Esophagus squamous epithelium (tissue), 5 donors: ENCODE measurements at regions not wholly inside any gene's neighbourhood (a gene's known extent, or its start where the extent isn't known, plus 50 kb on each side); places are given as distances from the start of the nearest gene placed in this dataset.

Experiments used
- DNase-seq: peaks from one replicate; lab custom pipeline; 2025; lab: John Stamatoyannopoulos, UW
- H3K27ac ChIP-seq, 4 donors: fragments of 200-600 bp; sonication (generic); one replicate each; pipeline ENCODE4 v1.5.1; 2016 to 2019; ENCODE audit warnings: mild to moderate bottlenecking in 1 of 4
- H3K27me3 ChIP-seq, 4 donors: fragments of 200-600 bp; sonication (generic); 1 replicate in 3 of 4; 2 replicates in 1 of 4; pipeline versions ENCODE4 v1.5.1 to v1.6.0; 2017 to 2021; ENCODE audit warnings: antibody characterized with exemption in 1 of 4
- H3K36me3 ChIP-seq, 3 donors: fragments of 200-600 bp; sonication (generic); one replicate each; pipeline ENCODE4 v1.5.1; 2016 to 2019
- H3K4me1 ChIP-seq, 3 donors: fragments of 200-600 bp; sonication (generic); one replicate each; pipeline ENCODE4 v1.5.1; 2017 to 2019
- H3K4me3 ChIP-seq, 4 donors: fragments of 200-600 bp; sonication (generic); 1 replicate in 3 of 4; 2 replicates in 1 of 4; pipeline ENCODE4 v1.5.1; 2016 to 2019; ENCODE audit warnings: mild to moderate bottlenecking in 2 of 4, moderate library complexity in 1 of 4
- H3K9me3 ChIP-seq, 3 donors: fragments of 200-600 bp; sonication (generic); one replicate each; pipeline ENCODE4 v1.5.1; 2016 to 2019
- POLR2A ChIP-seq, 4 donors: fragments of 450-650 bp; IDR thresholded peaks; one replicate each; pipeline ENCODE4 v1.6.1; 2017; ENCODE audit warnings: antibody characterized with exemption in 4 of 4, mild to moderate bottlenecking in 4 of 4, moderate library complexity in 3 of 4
- WGBS, 2 donors: methylation state at CpG; one replicate each; pipeline ENCODE4 v1.1.5; 2018; 5-methylcytosine and 5-hydroxymethylcytosine counted together
- intact Hi-C: fragments of 100-400 bp; cut with DNase I; formaldehyde crosslinking; loops from one replicate; pipeline ENCODE4 v1.15.0; 2022
- TF ChIP-seq, protein P1 (sequence below), 6 experiments: fragments of 450-650 bp in 4 of 6; fragments of 200-600 bp in 2 of 6; sonication (generic) in 2 of 6; IDR thresholded peaks; one replicate each; pipeline ENCODE4 v1.5.1; 2016 to 2019; ENCODE audit warnings: antibody characterized with exemption in 6 of 6, mild to moderate bottlenecking in 4 of 6, moderate library complexity in 4 of 6
- donor health status: DM: yes; HTN: yes; CAD: no.

DNA sequence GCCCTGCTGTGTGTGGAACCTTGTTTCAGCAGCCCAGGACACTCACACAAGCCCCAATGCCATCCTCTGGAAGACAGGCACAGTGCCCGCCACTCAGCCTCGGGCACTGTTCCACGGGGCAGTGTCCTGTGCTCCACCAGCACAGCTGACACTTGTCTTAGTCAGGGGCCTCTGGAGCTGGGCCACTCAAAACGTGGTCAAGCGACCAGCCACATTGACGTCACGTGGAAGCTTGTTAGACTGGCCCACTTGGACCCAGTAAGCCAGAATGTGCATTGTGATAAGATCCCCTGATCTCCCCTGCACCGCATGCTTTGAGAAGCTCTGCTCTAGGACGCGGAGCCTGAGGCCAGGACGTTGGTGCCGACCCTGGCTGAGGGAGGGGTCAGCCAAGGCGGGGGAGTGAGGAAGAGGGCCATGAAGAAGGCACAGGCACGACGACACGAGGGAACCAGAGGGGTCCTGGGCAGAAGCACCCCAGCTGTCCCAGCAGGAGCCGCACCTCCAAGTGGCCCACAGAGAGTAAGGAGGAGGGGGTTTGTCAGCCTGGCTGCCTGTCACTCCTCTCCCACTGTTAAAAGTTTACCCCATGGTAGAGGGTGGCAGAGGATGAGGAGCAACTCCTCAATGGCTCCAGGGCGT lies 64.6 kb downstream of the LINC01488 start:
- WGBS, 2 donors: 79% methylated on average over 6 to 7 of the region's 18 CpGs
- no peaks in the 10 kb centered on the region for H3K4me1 ChIP-seq
- DNase-seq: no peak

DNA sequence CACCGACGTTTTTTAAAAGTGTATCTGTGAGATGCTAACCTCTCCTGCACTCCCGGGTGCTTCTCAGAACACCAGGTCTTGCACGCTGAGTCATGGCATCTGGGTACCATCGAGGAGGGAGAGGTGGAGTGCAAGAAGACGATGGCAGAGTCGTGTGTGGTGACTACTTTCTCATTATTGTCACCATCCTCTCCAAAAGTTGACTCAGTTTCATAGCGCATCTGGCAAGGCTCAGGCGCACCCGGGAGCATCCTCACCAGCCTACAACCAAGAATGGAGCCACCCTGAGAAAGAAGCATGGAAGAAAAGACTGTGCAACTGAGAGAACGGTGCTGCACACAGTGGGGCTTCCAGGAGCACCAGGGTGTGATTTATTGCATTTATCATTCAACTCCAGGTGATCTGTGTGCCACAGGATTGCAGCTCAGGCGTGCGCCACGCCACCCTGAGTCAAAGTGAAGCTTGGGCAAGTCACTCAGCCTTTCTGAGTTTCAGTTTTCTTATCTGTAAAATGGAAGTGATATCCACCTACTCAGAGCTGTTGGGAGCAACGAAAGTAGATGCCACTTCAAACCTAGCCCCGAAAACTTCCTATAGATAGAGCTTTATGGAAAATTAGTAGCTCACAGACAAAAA lies 65.4 kb downstream of the LINC01488 start:
- intact Hi-C loops: no loop called here
- Histone ChIP-seq H3K27ac (no peak overlapping the region), H3K9me3 (peaks cover 0 to 23% (median 5%) of the 10 kb centered on the region in 3 donors), H3K27me3 (peaks cover 0 to 26% (median 0%) of the 10 kb centered on the region in 4 donors), H3K36me3 (no peaks in the 10 kb centered on the region), H3K4me1 (peaks cover 0 to 2% (median 0%) of the 10 kb centered on the region in 3 donors), H3K4me3 (no peak overlapping the region)
- TF ChIP-seq POLR2A (IDR thresholded peaks at IDR 0.05): no peak
- no peak for DNase-seq
- 77 to 78% methylated on average over 16 of the region's 16 CpGs for WGBS, 2 donors

More for the DNA sequence above, 64.6 kb downstream of the LINC01488 start:
- Histone ChIP-seq H3K9me3 (peaks cover 0 to 23% (median 5%) of the 10 kb centered on the region in 3 donors), H3K36me3 (no peaks in the 10 kb centered on the region), H3K27me3 (peaks cover 0 to 26% (median 0%) of the 10 kb centered on the region in 4 donors), H3K4me3 (no peak overlapping the region), H3K27ac (no peak overlapping the region)
- intact Hi-C loops: no loop called here
- no peak for TF ChIP-seq POLR2A (IDR thresholded peaks at IDR 0.05)
- TF ChIP-seq, protein P1, sequence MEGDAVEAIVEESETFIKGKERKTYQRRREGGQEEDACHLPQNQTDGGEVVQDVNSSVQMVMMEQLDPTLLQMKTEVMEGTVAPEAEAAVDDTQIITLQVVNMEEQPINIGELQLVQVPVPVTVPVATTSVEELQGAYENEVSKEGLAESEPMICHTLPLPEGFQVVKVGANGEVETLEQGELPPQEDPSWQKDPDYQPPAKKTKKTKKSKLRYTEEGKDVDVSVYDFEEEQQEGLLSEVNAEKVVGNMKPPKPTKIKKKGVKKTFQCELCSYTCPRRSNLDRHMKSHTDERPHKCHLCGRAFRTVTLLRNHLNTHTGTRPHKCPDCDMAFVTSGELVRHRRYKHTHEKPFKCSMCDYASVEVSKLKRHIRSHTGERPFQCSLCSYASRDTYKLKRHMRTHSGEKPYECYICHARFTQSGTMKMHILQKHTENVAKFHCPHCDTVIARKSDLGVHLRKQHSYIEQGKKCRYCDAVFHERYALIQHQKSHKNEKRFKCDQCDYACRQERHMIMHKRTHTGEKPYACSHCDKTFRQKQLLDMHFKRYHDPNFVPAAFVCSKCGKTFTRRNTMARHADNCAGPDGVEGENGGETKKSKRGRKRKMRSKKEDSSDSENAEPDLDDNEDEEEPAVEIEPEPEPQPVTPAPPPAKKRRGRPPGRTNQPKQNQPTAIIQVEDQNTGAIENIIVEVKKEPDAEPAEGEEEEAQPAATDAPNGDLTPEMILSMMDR (IDR thresholded peaks at IDR 0.05): no peak

DNA sequence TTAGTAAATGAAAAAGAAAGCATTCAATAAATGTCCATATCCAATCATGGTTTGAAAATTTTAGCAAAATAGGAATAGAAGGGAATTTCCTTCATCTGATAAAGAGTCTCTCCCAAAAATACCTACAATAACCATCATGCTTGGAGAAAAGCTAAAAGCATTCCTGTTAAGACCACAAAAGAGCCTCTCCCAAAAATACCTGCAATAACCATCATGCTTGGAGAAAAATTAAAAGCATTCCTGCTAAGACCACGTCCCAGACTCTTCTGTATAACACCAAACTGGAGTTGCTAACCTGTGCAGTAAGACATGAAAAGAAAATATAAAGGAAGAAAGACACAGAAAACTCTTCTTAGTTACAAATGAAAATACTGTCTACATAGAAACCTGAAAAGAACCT lies 69.4 kb downstream of the LINC01488 start:
- Histone ChIP-seq H3K27ac (no peak overlapping the region), H3K4me3 (no peak overlapping the region), H3K36me3 (no peaks in the 10 kb centered on the region), H3K27me3 (peaks cover 0 to 9% (median 0%) of the 10 kb centered on the region in 4 donors), H3K9me3 (peaks cover 0 to 23% (median 5%) of the 10 kb centered on the region in 3 donors), H3K4me1 (peaks cover 0 to 8% (median 0%) of the 10 kb centered on the region in 3 donors)
- DNase-seq: no peak
- TF ChIP-seq, protein P1 (IDR thresholded peaks at IDR 0.05): no peak
- no peak for TF ChIP-seq POLR2A (IDR thresholded peaks at IDR 0.05)
- WGBS, 2 donors: 63% methylated on average over 1 of the region's 1 CpG
- intact Hi-C loops: no loop called here

DNA sequence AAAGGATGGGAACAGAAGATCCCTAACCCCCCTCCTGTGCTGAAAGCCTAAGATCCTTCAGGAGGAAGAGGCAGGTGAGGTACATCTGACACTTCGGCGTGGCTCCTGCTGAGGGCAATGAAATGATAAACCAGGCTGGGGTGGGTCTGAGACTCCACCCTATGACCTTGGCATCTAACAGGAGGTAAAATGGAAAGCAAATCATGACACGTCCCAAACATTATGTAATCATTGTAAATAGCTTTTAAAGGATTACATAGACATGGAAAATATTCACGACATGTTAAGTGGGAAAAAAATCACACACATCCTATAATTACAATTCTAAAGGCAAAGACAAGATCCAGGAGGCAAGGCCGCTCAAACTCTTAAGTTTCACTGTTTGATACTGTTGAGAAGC lies 70.5 kb downstream of the LINC01488 start:
- peaks cover 0 to 23% (median 5%) of the 10 kb centered on the region in 3 donors for H3K9me3 ChIP-seq
- no peaks in the 10 kb centered on the region for H3K36me3 ChIP-seq
- H3K27ac ChIP-seq: no peak overlapping the region
- no peak overlapping the region for H3K4me3 ChIP-seq
- intact Hi-C loops: no loop called here
- TF ChIP-seq, protein P1 (IDR thresholded peaks at IDR 0.05): no peak
- TF ChIP-seq POLR2A (IDR thresholded peaks at IDR 0.05): no peak
- peaks cover 0 to under 1% (median 0%) of the 10 kb centered on the region in 4 donors for H3K27me3 ChIP-seq
- no peak for DNase-seq
- 55 to 58% methylated on average over 5 of the region's 5 CpGs for WGBS, 2 donors
- peaks cover 0 to 8% (median 0%) of the 10 kb centered on the region in 3 donors for H3K4me1 ChIP-seq

DNA sequence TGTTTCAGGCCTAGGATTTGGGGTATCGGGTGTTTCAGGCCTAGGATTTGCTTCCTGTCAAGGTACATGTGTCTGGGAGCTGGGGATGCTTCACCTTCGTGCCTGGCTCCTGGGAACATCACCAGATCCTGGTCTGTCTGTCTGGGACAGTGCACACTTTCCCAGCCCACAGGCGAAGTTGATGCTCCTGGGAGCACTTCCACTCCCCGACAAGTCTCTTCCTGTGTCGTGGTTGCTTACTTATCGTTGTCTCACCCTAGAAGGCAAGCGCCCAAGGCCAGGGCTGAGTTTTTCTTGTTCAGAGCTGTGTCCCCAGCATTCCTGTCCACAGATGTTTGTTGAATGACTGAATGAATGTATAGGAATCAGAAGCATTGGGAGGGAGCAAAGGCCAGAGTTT lies 71.5 kb downstream of the LINC01488 start:
- Histone ChIP-seq H3K4me3 (no peak overlapping the region), H3K4me1 (peaks cover 0 to 8% (median 0%) of the 10 kb centered on the region in 3 donors), H3K9me3 (peaks cover 0 to 23% (median 5%) of the 10 kb centered on the region in 3 donors), H3K27ac (no peak overlapping the region), H3K36me3 (no peaks in the 10 kb centered on the region), H3K27me3 (no peaks in the 10 kb centered on the region)
- TF ChIP-seq, protein P1 (IDR thresholded peaks at IDR 0.05): no peak
- 62 to 67% methylated on average over 6 to 7 of the region's 7 CpGs for WGBS, 2 donors
- no peak for DNase-seq
- intact Hi-C loops: no loop called here
